GM21528 (cell line): ENCODE measurements at regions not wholly inside any gene's neighbourhood (a gene's known extent, or its start where the extent isn't known, plus 50 kb on each side); places are given as distances from the start of the nearest gene placed in this dataset.

Experiments used
- ATAC-seq: cut with Tn5 transposase; IDR thresholded peaks from one replicate; pipeline ENCODE4 v1.9.1; 2021; ENCODE audit warnings: mild to moderate bottlenecking, moderate library complexity; ENCODE audit not compliant: unreplicated experiment, low FRiP score

DNA sequence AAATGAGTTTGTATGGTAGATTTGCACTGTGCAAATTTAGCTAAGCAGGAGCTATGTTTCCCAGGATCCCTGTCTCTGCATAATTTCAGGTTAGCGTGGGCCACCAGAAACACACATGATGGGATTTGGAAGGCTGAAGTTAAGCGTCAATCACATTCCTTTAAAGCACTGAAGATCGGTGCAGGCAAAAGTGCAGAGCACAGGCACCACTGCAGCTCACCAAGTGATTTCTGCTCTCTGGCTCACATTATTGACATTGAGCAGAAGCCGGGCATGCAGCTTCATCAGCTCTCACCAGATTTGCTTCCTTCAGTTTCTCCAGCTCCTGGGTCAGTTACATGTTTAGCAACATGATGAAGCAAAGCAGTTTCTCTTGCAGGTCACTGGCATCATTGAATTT lies 256.4 kb upstream of the TGFBR2 start:
- ATAC-seq, result no peak

DNA sequence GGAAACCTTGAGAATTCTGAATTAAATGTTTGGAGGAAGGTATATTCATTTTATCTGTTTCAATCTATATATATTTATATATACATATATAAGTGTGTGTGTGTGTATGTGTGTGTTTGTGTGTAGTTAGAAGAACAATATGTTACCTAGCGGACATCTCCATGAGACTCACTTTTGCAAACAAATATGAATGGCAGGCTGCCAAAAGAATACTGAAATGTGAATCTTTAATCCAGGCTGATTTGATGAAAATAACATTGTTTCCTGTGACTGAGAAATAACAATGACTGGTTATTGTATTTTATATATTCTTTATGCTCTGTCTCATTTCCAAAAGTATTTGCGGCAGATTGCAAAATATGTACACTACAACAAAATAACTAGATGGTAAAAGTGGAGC lies 255.5 kb upstream of the TGFBR2 start:
- ATAC-seq, result no peak

DNA sequence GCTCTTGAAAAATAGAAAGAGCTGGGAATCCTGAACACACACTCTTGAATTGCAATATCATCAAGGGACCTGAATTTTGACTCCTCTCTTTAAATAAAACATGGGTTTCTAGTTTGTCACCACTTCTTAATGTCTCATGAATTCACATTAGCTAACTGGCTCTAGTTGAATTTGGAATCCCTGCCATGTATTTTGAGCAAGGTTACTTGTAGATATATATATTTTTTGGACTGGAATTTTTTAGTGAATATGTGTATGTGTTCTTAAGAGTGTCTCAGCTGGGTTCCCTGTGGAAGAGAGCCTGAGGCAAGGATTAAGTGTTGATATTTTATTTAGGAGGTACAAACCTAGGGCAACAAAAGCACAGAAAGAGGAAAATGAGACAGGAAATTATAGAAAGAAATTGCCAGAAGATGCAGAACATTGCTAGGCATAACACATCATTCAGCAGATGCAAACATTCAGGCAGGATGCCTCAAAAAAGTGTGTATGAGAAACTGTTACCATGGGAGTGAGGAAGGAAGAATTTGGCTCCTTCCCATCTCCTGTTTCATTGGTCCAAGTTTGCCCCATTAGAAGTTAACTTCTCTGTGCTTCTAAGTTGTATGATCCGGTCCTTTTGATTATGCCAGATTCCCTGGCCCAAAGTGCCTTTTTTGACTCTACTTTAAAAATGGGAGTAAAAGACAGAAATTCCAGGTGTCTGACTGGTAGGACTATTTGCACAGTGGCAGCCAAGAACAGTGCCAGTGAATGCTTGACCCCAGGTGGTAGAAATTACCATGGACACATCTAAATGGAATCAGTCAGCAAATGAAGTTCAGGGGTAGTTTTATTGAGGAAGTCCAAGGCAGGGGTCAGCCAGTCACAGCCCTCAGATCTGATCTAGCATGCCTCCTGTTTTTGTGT lies 253.7 kb upstream of the TGFBR2 start:
- ATAC-seq, result no peak

DNA sequence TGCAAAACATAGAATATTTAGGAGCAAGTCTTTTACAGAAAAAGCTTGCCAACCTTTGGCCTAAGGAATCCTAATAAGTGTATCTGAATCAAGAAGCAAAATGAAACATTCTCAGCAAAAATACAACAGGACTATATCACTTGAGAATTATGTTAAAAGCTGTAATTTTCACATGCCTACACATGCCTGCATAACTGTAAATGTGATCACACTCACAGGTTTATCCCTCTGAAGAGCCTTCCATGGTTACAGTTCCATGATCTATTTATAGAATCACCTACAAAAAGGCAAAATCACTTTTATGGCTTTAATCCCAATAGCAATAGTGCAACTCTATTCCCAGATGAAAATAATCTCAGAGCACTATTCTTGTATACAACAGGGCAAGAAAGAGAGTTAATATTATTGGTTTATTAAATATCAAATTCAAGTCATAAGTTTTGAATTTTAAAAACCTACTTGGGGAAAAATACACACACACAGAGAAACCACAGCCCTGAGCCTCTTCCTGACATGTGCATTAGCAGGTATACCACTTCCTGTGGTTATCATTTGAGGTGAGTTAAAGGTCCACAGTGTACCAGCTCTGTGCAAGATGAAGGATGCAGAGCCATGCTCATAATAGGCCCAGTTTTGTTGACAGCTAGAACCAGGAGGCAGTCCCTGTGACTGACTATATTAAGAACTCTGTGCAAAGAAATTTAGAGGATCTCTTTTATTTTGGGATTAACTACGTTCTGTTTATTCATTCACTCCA lies 252.5 kb upstream of the TGFBR2 start:
- ATAC-seq, result peak; percentile 99

DNA sequence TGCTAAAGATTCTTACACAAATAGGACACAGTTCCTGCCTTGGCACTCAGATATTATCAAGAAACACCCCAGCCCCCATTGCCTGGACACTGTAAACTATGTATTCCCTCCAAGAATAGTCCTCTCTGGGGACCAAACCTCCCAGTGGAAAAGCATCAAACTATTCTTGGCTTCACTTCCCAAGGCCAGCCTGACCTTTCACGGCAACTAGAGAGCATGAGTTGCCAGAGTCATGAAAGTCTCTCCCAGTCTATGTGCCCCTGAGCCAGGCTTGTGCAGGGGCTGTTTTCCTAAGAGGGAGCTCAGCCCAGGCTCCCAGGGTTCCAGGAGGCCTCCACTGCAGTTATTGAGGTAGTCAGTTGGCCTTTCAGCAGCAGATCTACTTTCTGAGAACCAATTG lies 251.9 kb upstream of the TGFBR2 start:
- no peak for ATAC-seq

DNA sequence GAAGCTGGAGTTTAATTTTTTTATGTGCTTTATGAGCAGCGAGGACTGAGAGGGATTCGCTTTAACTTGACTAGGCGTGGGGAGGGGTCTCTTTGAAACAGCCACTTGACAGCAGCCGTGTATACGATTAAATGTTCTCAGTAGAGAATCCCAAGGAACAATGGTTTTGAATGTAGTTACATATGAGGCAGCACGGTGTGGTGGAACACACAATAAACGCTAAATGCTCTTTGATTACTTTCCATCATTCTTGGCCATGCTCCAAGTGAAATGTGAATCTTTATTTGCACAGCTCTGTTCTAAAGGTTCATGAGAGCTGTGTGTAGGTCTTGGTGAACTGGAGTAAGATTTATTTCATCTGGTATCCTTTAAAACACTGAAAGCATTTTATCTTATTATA lies 251.4 kb upstream of the TGFBR2 start:
- no peak for ATAC-seq

DNA sequence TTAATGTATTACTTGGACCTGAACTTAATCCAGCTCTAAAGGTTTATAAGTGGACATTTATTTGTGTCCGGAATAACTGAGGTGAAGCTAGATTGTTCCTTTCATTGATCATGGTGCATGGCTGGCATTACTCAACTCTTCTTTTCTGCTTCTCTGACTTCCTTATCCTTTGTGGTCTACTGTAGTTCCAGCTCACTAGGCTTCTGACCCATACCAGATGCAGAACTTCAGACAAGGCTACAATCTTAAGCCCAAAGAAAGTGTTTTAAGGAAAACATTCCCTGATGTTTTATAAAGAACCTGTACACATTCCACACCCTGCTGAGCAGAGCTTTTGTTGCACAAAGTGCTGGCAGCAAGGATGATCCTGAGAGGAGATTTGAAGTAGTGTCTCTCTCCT lies 250.8 kb upstream of the TGFBR2 start:
- no peak for ATAC-seq

DNA sequence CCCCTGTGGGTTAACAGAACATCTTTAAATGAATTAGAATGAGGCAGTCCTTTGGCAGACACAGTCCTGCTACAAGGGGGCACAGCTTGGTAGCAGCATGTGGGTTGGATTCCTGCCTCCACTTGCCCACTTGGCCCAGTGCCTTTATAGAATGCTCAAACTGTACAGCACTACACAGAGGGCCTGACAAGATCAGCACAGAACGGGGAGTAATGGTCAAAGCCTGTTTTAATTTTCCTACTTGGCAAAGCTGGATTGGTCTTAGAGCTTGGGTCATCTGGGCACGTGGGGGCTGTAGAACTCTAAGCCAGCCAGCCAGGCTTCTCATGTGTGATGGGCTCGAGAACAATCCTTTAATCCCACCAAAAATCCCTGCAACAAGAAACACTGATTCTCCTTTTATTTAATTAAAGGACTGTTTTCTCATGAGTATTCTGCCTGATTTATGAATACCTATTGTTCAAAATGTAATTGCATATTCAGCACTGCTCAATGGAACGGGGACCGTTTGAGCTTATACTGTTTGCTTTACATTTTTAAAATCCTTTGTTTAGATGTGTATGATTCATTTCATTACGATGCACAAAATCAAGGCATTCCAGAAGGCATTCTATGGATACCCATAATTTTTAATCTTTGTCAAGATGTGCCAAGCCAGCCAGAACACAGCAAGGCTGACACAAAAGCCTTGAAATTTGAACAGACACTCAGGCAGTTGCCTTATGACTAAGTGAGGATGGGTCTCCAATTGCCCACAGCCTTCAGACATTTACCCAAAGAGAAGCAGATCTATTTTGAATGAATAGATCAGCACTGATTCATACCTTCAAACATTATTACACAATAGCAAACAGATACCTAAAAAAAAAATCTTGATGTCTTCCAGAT lies 249.3 kb upstream of the TGFBR2 start:
- no peak for ATAC-seq

DNA sequence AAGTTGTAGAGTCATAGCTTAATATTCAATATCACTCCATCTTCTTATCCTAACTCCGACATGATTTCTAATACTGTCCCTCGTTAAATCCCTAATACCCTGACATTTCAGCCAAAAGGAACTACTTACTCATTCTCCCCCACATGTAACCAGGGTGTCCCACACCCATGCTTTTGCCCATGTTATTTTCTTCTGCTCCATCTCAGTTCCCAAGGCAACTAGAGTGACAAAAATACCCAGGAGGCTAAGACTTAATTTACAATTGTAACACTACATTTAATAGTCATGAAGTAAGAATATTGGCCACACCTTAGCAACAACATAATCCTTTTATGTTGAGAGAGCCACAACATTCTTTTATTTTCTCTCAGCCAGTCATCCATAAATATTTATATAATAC lies 248.5 kb upstream of the TGFBR2 start:
- ATAC-seq, result no peak

DNA sequence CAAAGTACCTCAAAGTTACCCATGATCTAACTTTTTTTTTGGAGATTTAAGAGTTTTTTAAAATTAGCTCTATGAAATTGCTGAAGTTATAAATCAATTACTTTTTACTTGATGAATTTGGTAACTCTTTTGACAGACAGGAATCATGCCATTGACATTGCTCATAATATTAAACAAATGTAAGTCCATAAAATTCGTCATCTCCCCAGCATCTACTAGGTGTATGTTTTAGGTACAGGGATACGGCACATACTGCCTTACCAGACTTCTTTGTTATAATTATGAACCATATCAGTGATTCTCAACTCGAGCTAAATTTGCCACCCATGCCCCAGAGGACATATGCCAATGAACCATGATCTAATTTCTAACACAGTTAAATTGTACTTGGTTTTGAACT lies 247.5 kb upstream of the TGFBR2 start:
- no peak for ATAC-seq

DNA sequence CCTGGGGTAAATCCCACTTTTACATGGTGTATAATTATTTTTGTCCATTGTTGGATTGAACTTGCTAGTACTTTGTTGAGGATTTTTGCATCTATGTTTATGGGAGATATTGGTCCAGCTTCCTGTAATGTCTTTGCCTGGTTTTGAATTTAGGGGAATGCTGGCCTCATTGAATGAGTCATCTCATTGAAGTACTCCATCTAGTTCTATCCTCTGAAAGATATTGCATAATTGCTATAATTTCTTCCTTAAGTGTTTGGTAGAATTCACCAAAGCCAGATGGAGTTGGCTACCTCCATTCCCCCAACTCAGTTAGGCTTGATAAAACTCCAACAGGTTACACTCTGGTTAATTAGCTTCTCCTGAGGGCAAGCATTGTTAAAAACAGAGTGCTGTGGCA lies 237.4 kb upstream of the TGFBR2 start:
- no peak for ATAC-seq

DNA sequence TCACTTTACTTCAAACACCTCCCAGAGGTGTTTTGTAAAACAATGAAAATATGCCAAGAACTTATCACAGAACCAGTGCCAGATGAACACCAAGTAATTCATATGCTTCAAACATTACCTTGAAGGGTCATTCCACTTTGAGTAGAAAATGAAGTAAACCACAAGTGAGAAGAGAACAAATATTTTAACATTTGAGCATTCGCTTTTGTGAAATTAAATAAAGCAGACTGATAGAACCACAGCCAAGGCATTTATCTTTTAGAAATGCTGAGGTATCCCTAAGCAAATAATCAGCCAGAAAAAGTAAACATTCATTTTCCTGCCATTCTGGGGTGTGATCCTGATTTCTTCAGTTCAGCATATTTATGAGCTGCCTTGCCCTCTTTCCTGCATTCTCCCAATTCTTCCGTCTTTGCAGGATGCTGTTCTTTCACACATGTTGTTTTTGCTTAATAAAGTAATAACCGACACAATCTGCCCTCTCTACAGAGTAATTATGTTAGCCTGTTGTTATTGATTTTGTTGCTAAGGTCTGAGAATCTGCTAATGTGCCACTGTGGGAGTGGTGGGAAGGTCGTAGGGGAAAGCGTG lies 235.6 kb upstream of the TGFBR2 start:
- ATAC-seq, result no peak

DNA sequence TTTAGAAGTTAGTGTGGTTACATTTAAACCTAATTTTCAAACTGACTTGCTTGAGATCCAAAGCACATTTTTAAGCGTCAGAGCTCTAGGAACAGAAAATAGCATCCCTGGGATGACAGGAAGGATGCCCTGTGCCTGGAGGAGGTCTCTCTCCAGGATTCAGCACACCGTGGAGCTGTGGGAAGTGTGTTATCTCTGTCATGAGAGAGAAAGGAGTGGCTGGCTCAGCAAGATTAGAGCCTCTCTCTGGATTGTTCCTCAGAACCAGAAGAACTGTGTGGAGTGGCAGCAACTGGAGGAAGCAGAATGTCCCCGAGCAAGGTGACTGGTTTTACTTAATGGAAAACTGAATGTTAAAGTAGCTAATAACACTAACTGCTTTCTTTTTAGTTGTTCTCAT lies 233.6 kb upstream of the TGFBR2 start:
- no peak for ATAC-seq

DNA sequence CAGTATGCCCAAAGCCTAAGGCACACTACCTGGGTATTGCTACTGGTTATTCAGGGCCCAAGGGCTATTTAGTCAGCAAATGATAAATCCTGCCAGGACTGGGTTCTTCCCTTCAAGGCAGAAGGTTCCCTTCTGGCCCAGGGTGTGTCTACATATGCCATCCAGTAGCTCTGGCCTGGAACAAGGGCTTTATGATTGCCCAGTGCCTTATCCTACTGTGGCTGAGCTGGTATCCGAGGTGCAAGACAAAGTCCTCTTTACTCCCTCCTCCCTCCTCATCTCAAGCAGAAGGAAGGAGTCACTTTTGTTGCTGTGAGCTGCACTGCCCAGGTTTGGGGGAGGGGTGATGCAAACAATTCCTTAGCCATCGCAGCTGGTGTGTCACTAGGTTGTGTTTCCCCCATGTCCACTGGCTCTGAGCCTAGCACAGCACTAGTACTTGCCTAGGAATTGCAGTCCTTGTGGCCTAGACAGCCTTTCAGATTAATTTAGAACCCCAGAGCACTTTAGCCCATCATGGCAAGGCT lies 221.8 kb upstream of the TGFBR2 start:
- ATAC-seq, result no peak

DNA sequence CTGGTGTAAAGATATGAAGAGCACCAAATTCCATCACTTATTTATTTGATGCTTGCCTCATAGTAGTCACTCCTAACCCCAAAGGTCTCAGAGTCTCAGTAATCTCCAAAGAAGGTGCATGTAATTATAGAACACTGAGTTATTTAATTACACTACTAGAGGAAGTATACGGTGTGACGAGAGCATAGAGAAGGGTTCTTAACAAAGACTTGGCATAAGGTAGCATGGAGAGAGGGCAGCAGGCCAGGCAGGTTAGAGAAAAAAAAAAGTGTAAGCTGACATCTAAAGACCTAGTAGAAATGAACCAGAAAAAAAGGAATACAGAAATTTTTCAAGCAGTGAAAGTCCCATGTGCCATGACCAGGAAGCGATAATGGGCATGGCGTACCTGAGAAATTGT lies 213.3 kb upstream of the TGFBR2 start:
- ATAC-seq, result no peak

DNA sequence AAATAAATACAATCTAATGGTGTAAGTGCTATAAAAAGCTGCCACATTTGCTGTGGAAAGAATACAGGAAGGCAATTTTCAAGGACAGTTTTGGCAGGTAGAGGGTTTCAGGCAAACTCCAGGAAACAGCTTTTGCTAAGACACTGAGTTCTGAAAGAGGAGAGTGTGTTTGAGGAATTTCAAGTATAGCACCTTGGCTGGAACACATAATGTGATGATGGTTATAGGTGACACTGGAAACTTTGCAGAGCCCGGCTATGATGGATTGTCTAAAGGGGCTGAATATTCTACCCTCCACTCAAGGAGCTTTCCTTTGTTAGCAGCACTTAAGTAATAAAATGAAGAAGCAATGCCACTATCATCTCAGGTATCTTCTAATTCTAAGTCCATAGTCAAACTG lies 209.4 kb upstream of the TGFBR2 start:
- no peak for ATAC-seq

DNA sequence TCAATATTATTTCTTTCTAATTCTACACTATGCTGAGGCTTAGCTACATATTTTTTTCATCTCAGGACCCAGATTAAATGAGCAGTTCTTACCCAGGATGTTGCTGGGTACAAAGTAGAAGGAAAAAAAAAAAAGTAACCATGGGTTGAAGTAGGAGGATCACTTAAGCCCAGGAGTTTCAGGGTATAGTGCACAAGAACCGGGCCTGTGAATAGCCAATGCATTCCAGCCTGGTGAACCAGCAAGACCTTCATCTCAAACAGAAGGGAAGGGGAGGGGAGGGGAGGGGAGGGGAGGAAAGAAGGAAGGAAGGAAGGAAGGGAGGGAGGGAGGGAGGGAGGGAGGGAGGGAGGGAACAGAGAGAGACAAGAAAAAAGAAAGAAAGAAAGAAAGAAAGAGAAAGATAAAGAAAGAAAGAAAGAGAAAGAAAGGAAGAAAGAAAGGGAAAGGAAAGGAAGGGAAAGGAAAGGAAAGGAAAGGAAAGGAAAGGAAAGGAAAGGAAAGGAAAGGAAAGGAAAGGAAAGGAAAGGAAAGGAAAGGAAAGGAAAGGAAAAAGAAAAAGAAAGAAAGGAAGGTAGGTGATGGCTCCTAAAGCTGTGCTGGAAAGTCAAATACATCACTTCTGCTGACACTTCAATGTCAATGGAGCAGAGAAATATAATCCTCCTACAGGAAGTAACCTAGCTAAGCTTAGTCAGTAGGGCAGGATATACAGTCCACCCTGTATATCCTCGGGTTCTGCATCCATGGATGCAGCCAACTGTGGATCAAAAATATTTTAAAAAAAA lies 206.8 kb upstream of the TGFBR2 start:
- no peak for ATAC-seq

DNA sequence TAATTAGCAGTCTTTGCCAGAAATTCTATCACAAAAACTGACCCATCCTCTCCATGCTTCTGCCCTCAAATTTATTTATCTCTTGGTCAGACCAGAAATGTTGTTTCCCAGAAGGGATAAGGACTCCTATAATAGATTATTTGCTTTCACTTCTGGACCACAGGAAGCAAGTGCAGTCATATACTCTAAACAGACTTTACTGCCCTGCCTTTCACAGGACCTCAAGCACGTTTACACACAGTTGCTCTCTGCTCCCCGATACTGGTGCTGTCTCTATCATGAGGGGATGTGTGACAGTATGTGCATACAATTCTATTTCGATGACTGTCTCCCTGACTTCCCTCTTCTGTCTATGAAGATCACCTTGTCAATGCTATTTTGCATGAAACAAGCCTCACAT lies 205.5 kb upstream of the TGFBR2 start:
- no peak for ATAC-seq

DNA sequence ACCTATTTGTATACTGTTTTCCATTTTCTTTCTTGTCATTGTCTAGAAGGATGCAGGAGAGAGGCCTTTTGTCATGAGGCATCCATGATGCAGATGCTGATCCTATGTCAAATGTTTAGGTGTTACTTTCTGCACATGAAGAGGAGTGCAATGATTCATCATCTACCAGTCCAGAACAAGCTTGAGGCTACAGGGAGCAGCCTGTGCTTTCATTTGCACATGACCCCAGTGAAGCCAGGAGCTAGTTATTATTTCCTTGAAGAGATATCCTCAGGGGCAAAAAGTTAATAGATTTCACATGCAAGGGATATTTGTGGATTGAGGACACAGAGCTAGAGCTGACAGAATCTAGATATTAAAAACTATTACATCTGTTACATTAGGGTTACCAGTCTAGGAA lies 204.4 kb upstream of the TGFBR2 start:
- no peak for ATAC-seq

DNA sequence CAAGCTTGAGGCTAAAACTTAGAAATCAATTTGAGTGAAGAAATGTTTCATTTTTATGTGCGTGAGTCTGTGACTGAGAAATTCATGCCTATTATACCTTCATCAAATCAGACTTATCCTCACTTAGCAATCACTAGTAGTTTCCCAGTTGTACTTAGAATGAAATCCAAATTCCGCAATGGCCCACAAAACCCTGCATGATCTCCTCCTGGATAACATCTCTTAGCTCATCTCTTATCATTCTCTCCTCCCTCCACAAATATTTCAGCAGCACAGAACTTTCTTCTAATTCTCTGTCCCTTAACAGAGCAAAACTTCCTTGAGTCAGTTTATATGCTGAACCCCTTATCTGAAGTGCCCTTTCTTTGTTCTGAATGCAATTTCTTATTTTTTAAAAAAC lies 198.8 kb upstream of the TGFBR2 start:
- no peak for ATAC-seq
